Spleen (tissue), 7 donors: ENCODE measurements at regions not wholly inside any gene's neighbourhood (a gene's known extent, or its start where the extent isn't known, plus 50 kb on each side); places are given as distances from the start of the nearest gene placed in this dataset.

Experiments
- CTCF ChIP-seq, 11 experiments: fragments of 200-600 bp in 7 of 11; fragments of 450-650 bp in 4 of 11; sonication (generic) in 4 of 11; IDR thresholded peaks in 8 of 11; conservative IDR thresholded peaks in 3 of 11; 1 replicate in 7 of 11; 2 replicates in 4 of 11; pipeline versions ENCODE4 v1.4.0 to v1.8.0; 2016 to 2021; ENCODE audit warnings: antibody characterized with exemption in 11 of 11, inconsistent platforms in 4 of 11, mild to moderate bottlenecking in 1 of 11
- POLR2A ChIP-seq, 3 donors: fragments of 450-650 bp; IDR thresholded peaks; one replicate each; pipeline ENCODE4 v1.5.1; 2017; ENCODE audit warnings: antibody characterized with exemption in 3 of 3, mild to moderate bottlenecking in 1 of 3
- donor health status: DM: no; HTN: no; CAD: no; lungs with moderate emphysema.
- donor health status: DM: no; HTN: no; CAD: no.
- donor health status: DM: no; HTN: no; CAD: no.

- TF ChIP-seq CTCF (IDR thresholded peaks at IDR 0.05 in 8 of 11, conservative IDR thresholded peaks at IDR 0.05 in 3 of 11) (no peak), POLR2A (IDR thresholded peaks at IDR 0.05) (no peak)
These were observed 294.9 kb downstream of the LRRIQ3 start for GRCh38 chr1:73903092-73903491.
